ENCODE measurements at regions not wholly inside any gene's neighbourhood (a gene's known extent, or its start where the extent isn't known, plus 50 kb on each side); places are given as distances from the start of the nearest gene placed in this dataset.

DNA sequence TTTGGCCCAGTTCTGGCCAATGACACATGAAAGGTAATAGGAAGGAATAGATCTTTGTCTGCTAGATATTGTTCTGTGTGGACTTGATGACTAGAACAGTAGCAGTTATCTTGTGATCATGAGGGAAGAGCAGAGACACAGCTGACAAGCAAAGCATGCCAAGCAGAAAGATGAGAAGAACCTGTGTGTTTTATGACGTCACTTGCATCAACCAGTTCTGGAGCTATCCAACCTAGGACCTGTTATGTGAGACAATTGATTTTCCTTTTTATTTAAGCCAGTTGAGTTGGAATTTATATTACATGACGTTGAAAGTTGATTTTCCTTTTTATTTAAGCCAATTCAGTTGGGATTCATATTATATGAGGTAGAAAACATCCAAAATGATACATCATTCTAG lies 143.2 kb downstream of the MCHR2 start:
- TF ChIP-seq ZNF707 (CRISPR knock-in tag; conservative IDR thresholded peaks at IDR 0.05) (no peak), POLR2A (conservative IDR thresholded peaks at IDR 0.05) (no peak)

Measured in K562 (cell line).